ENCODE measurements at regions not wholly inside any gene's neighbourhood (a gene's known extent, or its start where the extent isn't known, plus 50 kb on each side); places are given as distances from the start of the nearest gene placed in this dataset.

DNA sequence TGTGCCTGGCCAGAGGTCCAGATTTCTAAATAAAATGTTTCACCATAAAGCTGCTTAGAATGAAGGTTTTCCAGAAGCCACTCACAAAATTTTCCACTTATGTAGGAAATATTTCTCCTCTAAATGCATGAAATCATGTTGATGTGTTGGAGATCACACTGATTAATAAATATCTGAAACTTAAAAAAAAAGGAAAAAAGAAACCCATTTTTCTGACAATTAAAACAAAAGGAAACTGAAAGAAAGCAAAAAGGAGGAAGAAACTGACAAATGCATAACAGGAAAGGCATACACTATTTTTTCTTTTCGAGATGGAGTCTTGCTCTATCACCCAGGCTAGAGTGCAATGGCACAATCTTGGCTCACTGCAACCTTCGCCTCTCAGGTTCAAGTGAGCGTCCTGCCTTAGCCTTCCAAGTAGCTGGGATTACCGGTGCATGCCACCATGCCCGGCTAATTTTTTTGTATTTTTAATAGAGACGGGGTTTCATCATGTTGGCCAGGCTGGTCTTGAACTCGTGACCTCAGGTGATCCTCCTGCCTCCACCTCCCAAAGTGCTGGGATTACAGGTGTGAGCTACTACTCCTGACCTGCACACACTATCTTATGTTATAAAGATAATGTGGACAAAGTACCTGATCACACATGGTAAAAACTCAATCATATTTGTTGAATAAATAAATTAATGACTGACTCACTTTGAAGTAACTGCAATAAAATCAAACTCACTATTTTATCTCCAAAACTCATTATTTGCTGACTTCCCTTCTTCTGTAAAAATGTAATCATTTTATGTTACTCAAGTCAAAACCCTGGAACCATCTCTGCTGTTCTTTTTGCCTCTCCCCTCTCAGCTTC lies 149.8 kb upstream of the NR5A2 start:
- H3K27me3 ChIP-seq (ENCODE audit: control insufficient read depth, insufficient read depth, low read length, poor library complexity, severe bottlenecking): no peaks in the 10 kb centered on the region
- H3K4me1 Mint-ChIP-seq: no peaks in the 10 kb centered on the region
- H3K27me3 Mint-ChIP-seq (ENCODE audit: insufficient read depth): no peaks in the 10 kb centered on the region
- no peaks in the 10 kb centered on the region for H3K9me3 ChIP-seq (ENCODE audit: control insufficient read depth, low read length)
- no peaks in the 10 kb centered on the region for H3K4me1 ChIP-seq (ENCODE audit: control insufficient read depth, insufficient read depth, low read length)
- DNase-seq: no peak
- TF ChIP-seq, protein P1, sequence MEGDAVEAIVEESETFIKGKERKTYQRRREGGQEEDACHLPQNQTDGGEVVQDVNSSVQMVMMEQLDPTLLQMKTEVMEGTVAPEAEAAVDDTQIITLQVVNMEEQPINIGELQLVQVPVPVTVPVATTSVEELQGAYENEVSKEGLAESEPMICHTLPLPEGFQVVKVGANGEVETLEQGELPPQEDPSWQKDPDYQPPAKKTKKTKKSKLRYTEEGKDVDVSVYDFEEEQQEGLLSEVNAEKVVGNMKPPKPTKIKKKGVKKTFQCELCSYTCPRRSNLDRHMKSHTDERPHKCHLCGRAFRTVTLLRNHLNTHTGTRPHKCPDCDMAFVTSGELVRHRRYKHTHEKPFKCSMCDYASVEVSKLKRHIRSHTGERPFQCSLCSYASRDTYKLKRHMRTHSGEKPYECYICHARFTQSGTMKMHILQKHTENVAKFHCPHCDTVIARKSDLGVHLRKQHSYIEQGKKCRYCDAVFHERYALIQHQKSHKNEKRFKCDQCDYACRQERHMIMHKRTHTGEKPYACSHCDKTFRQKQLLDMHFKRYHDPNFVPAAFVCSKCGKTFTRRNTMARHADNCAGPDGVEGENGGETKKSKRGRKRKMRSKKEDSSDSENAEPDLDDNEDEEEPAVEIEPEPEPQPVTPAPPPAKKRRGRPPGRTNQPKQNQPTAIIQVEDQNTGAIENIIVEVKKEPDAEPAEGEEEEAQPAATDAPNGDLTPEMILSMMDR (conservative IDR thresholded peaks at IDR 0.05): no peak
- no peak overlapping the region for H3K4me3 ChIP-seq (ENCODE audit: low read length)
- H3K9ac ChIP-seq (ENCODE audit: extremely low read depth, low read length, poor library complexity, severe bottlenecking): no peak overlapping the region
- H3K27ac ChIP-seq (ENCODE audit: low read depth, low read length): no peak overlapping the region
- no peaks in the 10 kb centered on the region for H3K36me3 ChIP-seq (ENCODE audit: control insufficient read depth, insufficient read depth, low read length)
- H3K9me3 Mint-ChIP-seq: no peaks in the 10 kb centered on the region
- WGBS, 2 experiments (ENCODE audit: insufficient coverage in 1 of 2, insufficient read length in 1 of 2): 90 to 93% methylated on average over 5 to 7 of the region's 7 CpGs
- no peak overlapping the region for H3K4me3 Mint-ChIP-seq
- H3K27ac Mint-ChIP-seq: no peak overlapping the region
- H3K36me3 Mint-ChIP-seq (ENCODE audit: low read depth): no peaks in the 10 kb centered on the region

DNA sequence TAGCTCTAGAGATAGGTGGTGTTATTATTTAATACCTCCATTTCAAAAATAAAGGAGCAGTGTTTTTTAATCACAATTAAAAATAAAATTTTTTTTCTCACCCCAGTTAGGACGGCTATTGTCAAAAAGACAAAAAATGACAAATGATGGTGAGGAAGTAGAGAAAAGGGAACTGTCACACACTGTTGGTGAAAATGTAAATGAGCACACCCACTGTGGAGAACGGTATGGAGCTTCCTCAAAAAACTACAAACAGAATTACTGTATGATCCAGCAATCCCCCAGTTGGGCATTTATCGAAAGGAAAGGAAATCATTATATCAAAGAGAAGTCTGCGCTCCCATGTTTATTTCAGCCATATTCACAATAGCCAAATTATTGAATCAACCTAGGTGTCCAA lies 148.7 kb upstream of the NR5A2 start:
- 85% methylated on average over 4 of the region's 4 CpGs; no CpG with 5 or more reads in 1 of the 2 experiments for WGBS, 2 experiments (ENCODE audit: insufficient coverage in 1 of 2, insufficient read length in 1 of 2)
- no peaks in the 10 kb centered on the region for H3K4me1 Mint-ChIP-seq

DNA sequence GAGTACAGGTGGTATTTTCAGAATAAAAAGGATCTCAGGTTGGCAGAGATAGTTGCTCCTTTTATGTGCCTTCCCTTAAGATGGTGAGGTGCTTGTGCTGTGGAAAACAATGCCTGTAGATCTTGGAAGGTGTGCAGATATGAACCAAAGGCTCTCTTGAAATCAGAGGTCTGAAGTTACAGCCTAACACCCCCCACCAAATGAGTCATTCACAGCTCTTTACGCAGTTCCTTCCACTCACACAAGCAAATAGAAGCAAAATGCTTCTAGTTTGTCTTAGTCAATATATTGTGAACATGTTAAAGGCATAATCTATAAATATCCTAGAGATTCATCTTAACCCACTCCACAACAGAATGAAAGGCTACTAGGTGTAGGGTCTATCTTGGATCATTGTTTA lies 128.9 kb upstream of the NR5A2 start:
- H3K4me1 ChIP-seq (ENCODE audit: control insufficient read depth, insufficient read depth, low read length): no peaks in the 10 kb centered on the region
- Mint-ChIP-seq H3K27me3 (ENCODE audit: insufficient read depth) (no peaks in the 10 kb centered on the region), H3K36me3 (ENCODE audit: low read depth) (no peaks in the 10 kb centered on the region), H3K4me3 (no peak overlapping the region), H3K4me1 (no peaks in the 10 kb centered on the region), H3K9me3 (peaks cover 4% of the 10 kb centered on the region), H3K27ac (peak overlapping the region; percentile 15)
- no peaks in the 10 kb centered on the region for H3K36me3 ChIP-seq (ENCODE audit: control insufficient read depth, insufficient read depth, low read length)
- H3K4me3 ChIP-seq (ENCODE audit: low read length): no peak overlapping the region
- TF ChIP-seq, protein P1 (conservative IDR thresholded peaks at IDR 0.05): no peak
- H3K9me3 ChIP-seq (ENCODE audit: control insufficient read depth, low read length): no peaks in the 10 kb centered on the region
- H3K27ac ChIP-seq (ENCODE audit: low read depth, low read length): no peak overlapping the region
- H3K27me3 ChIP-seq (ENCODE audit: control insufficient read depth, insufficient read depth, low read length, poor library complexity, severe bottlenecking): no peaks in the 10 kb centered on the region
- H3K9ac ChIP-seq (ENCODE audit: extremely low read depth, low read length, poor library complexity, severe bottlenecking): no peak overlapping the region
- no peak for DNase-seq
- 71% methylated on average over 1 of the region's 1 CpG; no CpG with 5 or more reads in 1 of the 2 experiments for WGBS, 2 experiments (ENCODE audit: insufficient coverage in 1 of 2, insufficient read length in 1 of 2)

More for the DNA sequence above, 148.7 kb upstream of the NR5A2 start:
- Histone ChIP-seq H3K9me3 (ENCODE audit: control insufficient read depth, low read length) (no peaks in the 10 kb centered on the region), H3K4me1 (ENCODE audit: control insufficient read depth, insufficient read depth, low read length) (no peaks in the 10 kb centered on the region), H3K4me3 (ENCODE audit: low read length) (no peak overlapping the region), H3K36me3 (ENCODE audit: control insufficient read depth, insufficient read depth, low read length) (no peaks in the 10 kb centered on the region), H3K27me3 (ENCODE audit: control insufficient read depth, insufficient read depth, low read length, poor library complexity, severe bottlenecking) (no peaks in the 10 kb centered on the region), H3K9ac (ENCODE audit: extremely low read depth, low read length, poor library complexity, severe bottlenecking) (no peak overlapping the region), H3K27ac (ENCODE audit: low read depth, low read length) (no peak overlapping the region)
- Mint-ChIP-seq H3K9me3 (no peaks in the 10 kb centered on the region), H3K4me3 (no peak overlapping the region), H3K36me3 (ENCODE audit: low read depth) (no peaks in the 10 kb centered on the region), H3K27me3 (ENCODE audit: insufficient read depth) (no peaks in the 10 kb centered on the region), H3K27ac (no peak overlapping the region)
- TF ChIP-seq, protein P1 (conservative IDR thresholded peaks at IDR 0.05): no peak
- DNase-seq: no peak

Data from endodermal cell (in vitro differentiated cells).